ENCODE measurements at regions not wholly inside any gene's neighbourhood (a gene's known extent, or its start where the extent isn't known, plus 50 kb on each side); places are given as distances from the start of the nearest gene placed in this dataset.

DNA sequence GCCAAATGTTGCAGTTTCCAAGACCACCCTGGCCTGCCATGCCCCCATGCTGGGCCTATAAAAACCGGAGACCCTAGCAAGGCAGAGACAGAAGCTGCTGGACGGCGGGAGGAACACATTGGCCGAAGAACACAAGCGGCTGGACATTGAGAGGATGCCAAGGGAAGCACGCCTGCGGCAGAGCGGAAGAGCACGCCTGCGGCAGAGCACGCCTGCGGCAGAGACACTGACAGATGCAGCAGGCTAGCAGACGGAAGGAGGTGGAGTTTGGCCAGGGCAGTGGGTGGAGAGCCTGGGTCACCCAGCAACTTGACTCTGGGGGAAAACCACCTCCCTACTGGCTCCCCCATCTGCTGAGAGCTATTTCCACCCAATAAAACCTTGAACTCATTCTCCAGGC, 322.3 kb upstream of the TBL1XR1 start:
- DNase-seq (ENCODE audit: low read depth), result no peak
- no peak overlapping the region for H3K4me3 ChIP-seq (ENCODE audit: low read depth, low read length)
- no peak for TF ChIP-seq MAX (IDR thresholded peaks at IDR 0.05; ENCODE audit: low read depth, low read length)
- no peak for TF ChIP-seq CTCF (IDR thresholded peaks at IDR 0.05; ENCODE audit: low read depth, low read length)
- TF ChIP-seq POLR2A (IDR thresholded peaks at IDR 0.05; ENCODE audit: extremely low read depth, insufficient read length), result no peak
- no peak for TF ChIP-seq MYC (IDR thresholded peaks at IDR 0.05; ENCODE audit: low read depth, low read length)

GRCh38 chr3:177521305-177521704, 324.0 kb upstream of the TBL1XR1 start:
- TF ChIP-seq MYC (IDR thresholded peaks at IDR 0.05; ENCODE audit: low read depth, low read length) (no peak), POLR2A (IDR thresholded peaks at IDR 0.05; ENCODE audit: extremely low read depth, insufficient read length) (no peak), CTCF (IDR thresholded peaks at IDR 0.05; ENCODE audit: low read depth, low read length) (no peak), MAX (IDR thresholded peaks at IDR 0.05; ENCODE audit: low read depth, low read length) (no peak)
- no peak for DNase-seq (ENCODE audit: low read depth)
- H3K4me3 ChIP-seq (ENCODE audit: low read depth, low read length), result no peak overlapping the region

- TF ChIP-seq MYC (IDR thresholded peaks at IDR 0.05; ENCODE audit: low read depth, low read length) (no peak), MAX (IDR thresholded peaks at IDR 0.05; ENCODE audit: low read depth, low read length) (no peak), POLR2A (IDR thresholded peaks at IDR 0.05; ENCODE audit: extremely low read depth, insufficient read length) (no peak), CTCF (IDR thresholded peaks at IDR 0.05; ENCODE audit: low read depth, low read length) (no peak)
- DNase-seq (ENCODE audit: low read depth), result no peak
- H3K4me3 ChIP-seq (ENCODE audit: low read depth, low read length), result no peak overlapping the region
Observed at GRCh38 chr3:177522051-177522450, 324.8 kb upstream of the TBL1XR1 start.

DNA sequence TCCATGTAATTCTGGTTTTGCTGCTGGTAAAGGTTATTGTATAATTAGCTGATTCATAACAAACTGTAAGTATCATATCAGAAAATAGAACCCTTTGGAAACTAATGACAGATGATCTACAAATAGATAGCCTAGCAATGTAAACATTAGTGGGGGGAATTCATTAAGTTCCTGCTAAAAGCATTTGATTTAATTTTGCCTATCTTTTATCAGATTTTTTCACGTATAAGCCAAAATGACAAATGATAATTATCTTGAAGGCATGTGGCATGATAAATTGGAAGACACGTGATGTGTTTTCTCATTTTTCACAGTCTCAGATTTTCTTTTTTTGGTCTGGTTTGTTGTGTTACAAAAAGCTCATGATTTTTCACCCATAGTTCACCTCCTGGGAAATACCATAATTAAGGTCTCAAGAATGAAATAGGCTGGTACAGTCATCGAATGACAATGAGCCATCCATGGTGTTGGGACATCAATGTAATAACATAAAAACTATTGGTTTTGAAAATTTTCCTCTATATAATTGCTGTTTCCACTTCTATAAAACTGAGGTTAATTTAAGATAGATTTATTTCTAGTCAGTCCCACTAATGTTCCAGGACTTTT, 325.9 kb upstream of the TBL1XR1 start:
- TF ChIP-seq CTCF (IDR thresholded peaks at IDR 0.05; ENCODE audit: low read depth, low read length), result no peak
- TF ChIP-seq MAX (IDR thresholded peaks at IDR 0.05; ENCODE audit: low read depth, low read length), result no peak
- no peak for TF ChIP-seq POLR2A (IDR thresholded peaks at IDR 0.05; ENCODE audit: extremely low read depth, insufficient read length)
- no peak overlapping the region for H3K4me3 ChIP-seq (ENCODE audit: low read depth, low read length)
- no peak for DNase-seq (ENCODE audit: low read depth)

GRCh38 chr3:177523872-177524438, 326.7 kb upstream of the TBL1XR1 start:
- H3K4me3 ChIP-seq (ENCODE audit: low read depth, low read length), result no peak overlapping the region
- TF ChIP-seq MYC (IDR thresholded peaks at IDR 0.05; ENCODE audit: low read depth, low read length), result no peak
- TF ChIP-seq POLR2A (IDR thresholded peaks at IDR 0.05; ENCODE audit: extremely low read depth, insufficient read length), result no peak
- no peak for TF ChIP-seq CTCF (IDR thresholded peaks at IDR 0.05; ENCODE audit: low read depth, low read length)
- TF ChIP-seq MAX (IDR thresholded peaks at IDR 0.05; ENCODE audit: low read depth, low read length), result no peak
- DNase-seq (ENCODE audit: low read depth), result no peak
